Memory B cell (primary cell): ENCODE measurements at regions not wholly inside any gene's neighbourhood (a gene's known extent, or its start where the extent isn't known, plus 50 kb on each side); places are given as distances from the start of the nearest gene placed in this dataset.

Experiments
- ATAC-seq: fragments of 150-1000 bp; cut with Tn5 transposase; 2 replicates; pipeline ENCODE4 v1.10.0; 2021; ENCODE audit warnings: low read depth, mild to moderate bottlenecking, moderate library complexity
- DNase-seq, 2 donors: peaks; one replicate each; pipeline ENCODE4 v3.0.0; 2022; ENCODE audit warnings: low spot score in 2 of 2
- H3K27ac Mint-ChIP-seq: one replicate; pipeline ENCODE4 v1.8.0; 2022; ENCODE audit warnings: mild to moderate bottlenecking, moderate library complexity, mixed read lengths
- H3K27me3 Mint-ChIP-seq: one replicate; pipeline ENCODE4 v1.8.0; 2022; ENCODE audit warnings: mixed read lengths
- H3K36me3 Mint-ChIP-seq: one replicate; pipeline ENCODE4 v1.8.0; 2022; ENCODE audit warnings: mild to moderate bottlenecking, mixed read lengths
- H3K4me1 Mint-ChIP-seq: one replicate; pipeline ENCODE4 v1.8.0; 2022; ENCODE audit warnings: mixed read lengths
- H3K4me3 Mint-ChIP-seq: one replicate; pipeline ENCODE4 v1.8.0; 2022; ENCODE audit warnings: mild to moderate bottlenecking, moderate library complexity, mixed read lengths
- H3K9me3 Mint-ChIP-seq: one replicate; pipeline ENCODE4 v1.8.0; 2022; ENCODE audit warnings: mixed read lengths

DNA sequence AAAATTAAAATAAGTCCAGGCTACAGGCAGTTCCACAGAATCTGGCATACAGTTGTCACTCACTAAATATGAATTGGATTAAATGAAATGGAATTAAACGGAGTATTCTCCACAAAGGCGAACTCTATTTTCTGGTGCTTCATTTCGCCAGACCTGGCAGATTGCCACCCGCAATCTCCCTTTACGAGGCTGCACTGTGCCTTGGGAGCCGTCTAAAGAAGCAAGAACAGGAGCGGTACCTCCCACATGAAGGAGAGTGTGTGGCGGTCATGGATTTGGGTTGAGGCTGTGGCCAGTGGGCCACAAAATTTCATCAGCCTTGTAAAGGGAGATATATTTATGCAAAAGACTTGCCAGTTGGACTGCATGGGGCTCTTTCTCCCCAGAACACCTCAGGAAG is 151.0 kb downstream of the OSR1 start:
- Mint-ChIP-seq H3K27me3 (no peaks in the 10 kb centered on the region), H3K9me3 (no peaks in the 10 kb centered on the region), H3K4me3 (no peak overlapping the region), H3K36me3 (no peaks in the 10 kb centered on the region), H3K27ac (no peak overlapping the region), H3K4me1 (no peaks in the 10 kb centered on the region)
- no peak for DNase-seq
- ATAC-seq = no peak

DNA sequence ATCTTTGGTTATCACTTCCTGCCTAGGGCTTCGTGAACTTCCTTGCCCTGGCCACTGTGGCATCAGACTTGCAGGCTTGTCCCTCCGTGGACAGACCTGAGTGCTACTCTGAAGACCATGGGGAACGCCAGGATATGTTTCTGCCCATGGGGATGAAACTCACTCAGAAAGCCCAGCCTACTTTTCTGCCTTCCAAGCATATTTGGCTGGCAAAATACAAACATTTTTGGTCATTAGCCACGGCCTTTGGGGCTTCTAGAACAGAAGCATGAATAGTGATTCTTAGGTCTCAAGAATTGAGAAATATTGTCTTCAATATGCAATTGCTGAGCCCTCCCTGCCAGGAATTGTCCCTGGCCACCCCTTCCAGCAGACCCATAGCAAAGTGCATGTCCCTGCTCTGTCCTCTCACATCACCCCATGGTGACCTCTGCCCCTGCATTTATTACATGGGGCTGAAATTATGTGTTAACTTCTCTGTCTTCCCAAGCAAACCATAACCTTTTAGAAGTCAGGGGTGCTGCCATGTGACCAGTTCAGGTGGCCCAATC is 152.4 kb downstream of the OSR1 start:
- Mint-ChIP-seq H3K27ac (no peak overlapping the region), H3K9me3 (no peaks in the 10 kb centered on the region), H3K4me1 (no peaks in the 10 kb centered on the region), H3K36me3 (no peaks in the 10 kb centered on the region), H3K27me3 (no peaks in the 10 kb centered on the region), H3K4me3 (no peak overlapping the region)
- DNase-seq (no peak), ATAC-seq (no peak)

DNA sequence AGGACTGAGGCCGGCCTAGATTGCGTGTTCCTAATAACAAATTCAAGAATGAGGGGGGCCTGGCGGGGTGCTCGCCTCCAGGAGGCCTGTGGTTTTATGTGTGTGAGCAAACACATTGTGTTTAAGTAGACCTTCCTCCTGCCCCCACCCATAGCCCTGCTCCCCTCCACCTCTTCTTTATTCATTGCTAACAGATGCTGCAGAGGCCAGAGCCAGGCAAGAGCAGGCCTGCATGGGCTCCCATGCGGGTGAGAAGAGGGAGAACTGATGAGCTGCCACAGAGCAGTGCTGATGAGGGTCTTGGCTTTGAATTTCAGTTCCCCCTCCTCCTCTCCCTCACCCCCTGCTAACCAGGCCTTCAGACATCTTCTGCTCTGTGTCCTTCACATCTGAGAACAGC is 154.6 kb downstream of the OSR1 start:
- no peak for DNase-seq
- H3K27me3 Mint-ChIP-seq = no peaks in the 10 kb centered on the region
- H3K9me3 Mint-ChIP-seq = no peaks in the 10 kb centered on the region
- H3K4me1 Mint-ChIP-seq = no peaks in the 10 kb centered on the region
- ATAC-seq = no peak
- no peaks in the 10 kb centered on the region for H3K36me3 Mint-ChIP-seq
- no peak overlapping the region for H3K4me3 Mint-ChIP-seq
- no peak overlapping the region for H3K27ac Mint-ChIP-seq

DNA sequence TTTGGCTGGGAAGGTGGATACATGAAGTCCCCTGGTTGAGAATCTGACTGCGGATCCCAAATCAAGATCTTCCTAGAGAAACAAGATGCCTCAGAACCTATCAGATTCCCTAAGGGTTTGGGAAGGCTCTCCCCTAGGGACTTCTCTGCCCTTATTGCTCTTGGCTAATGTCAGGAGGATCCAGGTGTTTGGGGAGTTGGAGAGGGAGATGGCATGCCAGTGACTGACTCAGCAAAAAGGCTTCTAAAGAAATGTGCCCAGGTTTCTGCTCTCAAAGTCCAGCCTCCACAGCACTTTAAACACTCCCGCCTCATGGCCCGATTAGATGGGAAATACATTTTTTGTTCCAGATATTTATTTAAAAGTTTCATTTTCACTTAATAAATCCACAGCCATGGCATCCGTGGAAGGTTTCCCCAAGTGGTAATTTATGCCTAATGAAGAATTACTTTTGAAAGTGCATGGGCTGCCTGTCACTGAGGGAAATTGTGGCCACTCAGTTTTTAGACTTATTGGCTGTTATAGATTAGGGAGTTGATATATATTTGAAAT is 156.4 kb downstream of the OSR1 start:
- no peak overlapping the region for H3K27ac Mint-ChIP-seq
- no peak overlapping the region for H3K4me3 Mint-ChIP-seq
- ATAC-seq = no peak
- no peaks in the 10 kb centered on the region for H3K27me3 Mint-ChIP-seq
- no peak for DNase-seq
- no peaks in the 10 kb centered on the region for H3K4me1 Mint-ChIP-seq
- no peaks in the 10 kb centered on the region for H3K9me3 Mint-ChIP-seq
- no peaks in the 10 kb centered on the region for H3K36me3 Mint-ChIP-seq

DNA sequence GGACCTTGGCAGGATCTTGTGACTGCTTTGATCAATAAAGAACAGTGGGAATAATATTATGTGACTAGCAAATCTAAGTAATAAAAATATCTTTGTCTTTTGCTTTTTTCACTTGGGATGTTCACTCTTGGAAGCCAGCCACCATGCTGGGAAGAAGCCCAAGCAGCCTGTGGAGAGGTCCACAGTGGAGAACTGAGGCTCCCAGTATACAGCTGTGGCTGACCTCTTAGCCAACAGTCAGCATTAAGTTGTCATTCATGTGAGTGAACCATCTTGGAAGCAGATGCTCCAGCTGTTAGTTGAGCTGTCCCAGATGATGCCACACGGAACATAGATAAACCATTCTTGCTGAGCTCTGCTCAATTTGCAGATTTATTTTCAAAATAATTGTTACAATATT is 160.0 kb downstream of the OSR1 start:
- peaks cover 3% of the 10 kb centered on the region for H3K9me3 Mint-ChIP-seq
- no peak overlapping the region for H3K4me3 Mint-ChIP-seq
- no peaks in the 10 kb centered on the region for H3K4me1 Mint-ChIP-seq
- DNase-seq (no peak), ATAC-seq (no peak)
- no peak overlapping the region for H3K27ac Mint-ChIP-seq
- no peaks in the 10 kb centered on the region for H3K36me3 Mint-ChIP-seq
- peaks cover 2% of the 10 kb centered on the region for H3K27me3 Mint-ChIP-seq

DNA sequence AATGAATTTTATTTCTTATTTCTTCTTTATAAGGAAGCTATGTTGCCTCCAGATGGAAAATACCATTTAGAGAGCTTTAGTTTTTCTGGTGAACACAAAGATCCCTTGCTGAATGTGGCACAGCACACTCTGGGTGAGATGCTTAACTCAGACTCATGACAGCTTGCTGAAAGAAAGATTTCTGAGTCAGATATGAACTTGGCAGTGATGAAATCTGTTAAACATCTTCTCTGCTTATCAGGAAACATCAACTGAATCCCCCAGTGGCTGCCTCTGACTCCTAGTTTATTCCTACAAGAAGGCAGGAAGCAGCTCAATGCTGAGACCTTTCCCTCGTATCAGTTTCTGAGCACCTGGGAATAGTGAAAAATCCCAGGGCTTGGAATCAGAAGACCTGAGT is 162.8 kb downstream of the OSR1 start:
- no peak overlapping the region for H3K4me3 Mint-ChIP-seq
- no peaks in the 10 kb centered on the region for H3K4me1 Mint-ChIP-seq
- ATAC-seq = no peak
- H3K9me3 Mint-ChIP-seq = peaks cover 3% of the 10 kb centered on the region
- H3K36me3 Mint-ChIP-seq = no peaks in the 10 kb centered on the region
- no peak overlapping the region for H3K27ac Mint-ChIP-seq
- H3K27me3 Mint-ChIP-seq = peaks cover 2% of the 10 kb centered on the region
- no peak for DNase-seq

DNA sequence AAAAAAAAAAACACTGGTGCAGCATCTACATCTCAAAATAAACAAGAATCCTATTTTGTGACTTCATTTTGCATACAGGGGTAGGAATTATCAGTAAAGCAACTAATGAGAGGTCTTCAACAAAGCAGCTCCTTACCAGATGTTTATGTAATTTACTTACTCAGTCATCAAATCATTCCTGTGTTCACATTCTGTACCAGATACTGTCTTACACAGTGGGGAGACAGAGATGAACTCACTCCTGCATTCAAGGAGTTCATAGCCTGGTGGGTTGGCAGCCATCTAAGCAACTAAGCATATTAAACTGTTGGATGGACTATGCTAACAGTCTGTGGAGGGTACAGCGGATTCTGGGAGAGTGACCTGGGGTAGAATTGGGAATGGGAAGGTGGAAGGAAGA is 169.0 kb downstream of the OSR1 start:
- H3K9me3 Mint-ChIP-seq = no peaks in the 10 kb centered on the region
- DNase-seq = no peak
- H3K36me3 Mint-ChIP-seq = no peaks in the 10 kb centered on the region
- H3K4me3 Mint-ChIP-seq = no peak overlapping the region
- H3K27ac Mint-ChIP-seq = no peak overlapping the region
- no peaks in the 10 kb centered on the region for H3K4me1 Mint-ChIP-seq
- H3K27me3 Mint-ChIP-seq = no peaks in the 10 kb centered on the region
- no peak for ATAC-seq

DNA sequence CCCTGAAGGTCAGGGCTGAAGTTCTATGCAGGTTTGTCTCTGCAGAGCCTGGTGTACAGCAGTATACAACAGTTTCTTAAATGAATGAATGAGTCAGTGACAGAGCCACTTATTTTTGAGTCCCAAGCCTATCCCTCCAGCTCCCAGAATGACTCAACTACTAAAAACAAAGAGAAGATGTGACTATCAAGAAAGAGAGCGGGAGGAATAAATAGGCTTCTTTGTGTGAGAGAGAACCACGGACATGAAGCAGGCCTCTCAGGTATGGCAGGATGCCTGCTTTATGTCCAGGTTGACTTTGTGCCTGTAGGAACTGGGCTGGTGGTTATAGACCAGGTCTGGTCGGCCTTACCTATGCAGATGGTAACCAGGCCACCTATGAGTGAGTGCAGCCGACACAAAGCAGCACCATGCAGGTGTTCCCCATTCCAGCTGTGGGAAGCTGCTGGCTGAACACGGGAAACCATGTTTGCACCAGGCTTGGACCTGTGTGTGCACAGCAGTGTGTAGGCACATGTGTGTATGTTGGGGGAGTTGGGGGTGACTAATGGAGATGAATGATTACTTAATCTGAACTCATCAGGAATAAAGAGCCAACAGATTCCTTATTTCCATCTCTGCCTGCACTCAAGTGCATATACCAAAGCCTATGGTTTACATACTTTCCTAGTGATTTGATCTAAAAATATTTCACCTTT is 171.0 kb downstream of the OSR1 start:
- Mint-ChIP-seq H3K4me3 (no peak overlapping the region), H3K27me3 (no peaks in the 10 kb centered on the region), H3K4me1 (no peaks in the 10 kb centered on the region), H3K9me3 (peaks cover under 1% of the 10 kb centered on the region), H3K36me3 (no peaks in the 10 kb centered on the region), H3K27ac (no peak overlapping the region)
- no peak for DNase-seq
- ATAC-seq = no peak

DNA sequence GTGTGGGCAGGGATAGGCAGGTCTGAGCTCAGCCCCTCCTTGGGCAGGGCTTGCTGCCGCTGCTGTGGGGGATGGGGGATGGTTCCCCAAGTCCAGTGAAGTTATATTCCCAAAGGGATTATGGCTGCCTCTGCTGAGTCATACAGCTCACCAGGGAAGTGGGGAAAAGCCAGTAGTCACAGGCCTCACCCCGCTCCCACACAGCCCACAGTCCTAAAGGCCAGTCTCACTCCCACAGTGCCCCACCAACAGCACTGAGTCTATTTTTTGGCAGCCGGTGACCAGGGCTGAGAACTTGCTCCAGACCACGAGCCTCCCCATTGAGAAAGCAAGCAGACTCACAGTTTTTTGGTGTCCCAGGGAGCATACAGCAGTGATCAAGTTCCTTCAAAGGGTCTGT is 173.3 kb downstream of the OSR1 start:
- ATAC-seq = no peak
- no peaks in the 10 kb centered on the region for H3K27me3 Mint-ChIP-seq
- no peaks in the 10 kb centered on the region for H3K4me1 Mint-ChIP-seq
- DNase-seq = no peak
- H3K27ac Mint-ChIP-seq = no peak overlapping the region
- peaks cover 2% of the 10 kb centered on the region for H3K36me3 Mint-ChIP-seq
- H3K9me3 Mint-ChIP-seq = peaks cover 12% of the 10 kb centered on the region
- H3K4me3 Mint-ChIP-seq = no peak overlapping the region

DNA sequence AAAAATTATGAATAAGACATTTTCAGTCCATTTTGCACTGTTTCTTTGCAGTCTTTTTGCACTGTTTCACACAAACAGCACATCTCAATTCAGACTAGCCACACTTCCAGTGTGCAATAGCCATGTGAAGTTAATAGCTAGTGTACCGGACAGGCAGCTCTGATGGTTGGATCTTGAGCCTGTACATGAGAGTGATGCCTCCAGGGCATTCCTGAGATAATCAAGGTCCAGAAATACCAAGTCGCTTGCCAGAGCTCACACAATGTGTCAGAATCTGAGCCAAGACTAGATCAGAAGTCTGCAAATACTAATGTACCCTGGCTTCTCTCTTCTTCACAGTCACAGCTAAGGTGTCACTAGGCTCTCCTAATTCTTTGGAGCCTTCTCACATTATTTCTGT is 180.2 kb downstream of the OSR1 start:
- Mint-ChIP-seq H3K36me3 (peaks cover 2% of the 10 kb centered on the region), H3K9me3 (peaks cover 13% of the 10 kb centered on the region), H3K27ac (no peak overlapping the region), H3K4me3 (no peak overlapping the region), H3K4me1 (peaks cover 3% of the 10 kb centered on the region), H3K27me3 (no peaks in the 10 kb centered on the region)
- ATAC-seq (no peak), DNase-seq (no peak)

DNA sequence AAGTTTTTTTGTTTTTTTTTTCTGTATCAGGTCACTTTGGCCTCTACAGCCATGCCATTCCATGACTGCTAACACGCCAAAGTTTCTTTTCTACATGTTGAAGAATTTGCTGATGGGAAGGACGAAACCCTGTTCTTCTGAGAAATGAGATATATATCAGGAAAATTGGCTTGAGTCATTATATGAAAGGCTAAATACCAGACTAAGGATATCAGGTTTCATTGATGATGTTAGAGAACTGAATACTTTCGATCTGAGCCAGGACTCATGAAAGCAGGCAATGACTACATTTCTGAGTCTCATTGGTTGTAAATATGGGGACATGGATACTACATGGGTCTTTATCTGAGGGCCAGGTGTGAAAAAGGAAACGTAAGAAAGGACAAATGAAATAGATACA is 181.4 kb downstream of the OSR1 start:
- Mint-ChIP-seq H3K27me3 (no peaks in the 10 kb centered on the region), H3K27ac (no peak overlapping the region), H3K9me3 (peaks cover 8% of the 10 kb centered on the region), H3K4me3 (no peak overlapping the region), H3K4me1 (peaks cover 3% of the 10 kb centered on the region), H3K36me3 (peaks cover under 1% of the 10 kb centered on the region)
- DNase-seq = no peak
- ATAC-seq = no peak

DNA sequence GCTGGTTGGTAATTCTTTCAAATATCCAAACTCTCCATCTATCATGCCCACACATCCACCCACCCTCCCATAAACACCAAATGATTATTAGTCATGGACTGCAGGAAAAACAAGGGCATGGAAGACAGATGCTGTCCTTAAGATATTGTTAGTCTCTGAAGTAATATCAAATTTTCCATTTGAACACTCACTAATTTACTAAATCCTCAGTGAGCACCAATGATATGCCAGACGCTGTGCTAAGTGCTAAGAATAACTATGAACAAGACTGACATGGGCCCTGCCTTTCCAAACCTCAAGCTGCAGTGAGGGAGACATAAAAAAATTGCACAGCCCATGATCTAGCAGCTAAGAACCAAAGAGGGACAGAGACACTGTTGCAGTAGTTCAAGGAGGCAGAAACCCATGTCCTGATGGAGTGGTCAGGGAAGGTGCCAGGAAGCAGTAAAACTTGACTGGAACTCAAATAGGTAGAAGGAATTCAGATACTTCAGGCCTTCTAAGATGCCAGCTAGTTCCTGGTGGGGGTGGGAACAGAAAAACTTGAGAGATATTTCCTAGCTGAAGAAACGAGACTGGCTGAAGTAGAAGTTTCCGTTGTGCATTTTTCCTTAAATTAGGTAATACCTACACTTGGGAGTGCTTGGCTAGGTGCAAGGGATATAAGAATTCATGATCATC is 182.1 kb downstream of the OSR1 start:
- no peak for DNase-seq
- H3K36me3 Mint-ChIP-seq = no peaks in the 10 kb centered on the region
- H3K9me3 Mint-ChIP-seq = peaks cover 7% of the 10 kb centered on the region
- H3K27me3 Mint-ChIP-seq = no peaks in the 10 kb centered on the region
- H3K4me1 Mint-ChIP-seq = peaks cover 3% of the 10 kb centered on the region
- ATAC-seq = no peak
- H3K27ac Mint-ChIP-seq = no peak overlapping the region
- no peak overlapping the region for H3K4me3 Mint-ChIP-seq

DNA sequence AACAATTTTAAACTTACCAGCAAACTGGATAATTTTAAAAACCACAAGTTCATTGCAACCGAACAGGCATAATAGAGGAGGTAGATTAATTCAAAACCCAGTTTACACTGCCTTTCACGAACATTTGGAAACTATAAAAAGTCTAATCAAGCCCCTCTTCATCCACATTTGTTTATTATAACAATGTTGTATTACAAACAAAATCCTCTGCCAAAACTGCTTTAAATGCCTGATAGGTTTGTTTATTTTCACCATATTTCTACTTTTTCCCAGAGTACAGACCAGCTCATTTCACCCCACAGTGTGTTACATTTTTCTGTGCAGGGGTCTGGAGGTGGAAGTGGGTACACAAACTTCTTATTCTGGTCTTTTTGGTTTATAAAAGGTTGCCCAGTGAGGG is 184.2 kb downstream of the OSR1 start:
- peaks cover 3% of the 10 kb centered on the region for H3K4me1 Mint-ChIP-seq
- DNase-seq (no peak), ATAC-seq (no peak)
- H3K9me3 Mint-ChIP-seq = no peaks in the 10 kb centered on the region
- no peak overlapping the region for H3K4me3 Mint-ChIP-seq
- H3K27me3 Mint-ChIP-seq = no peaks in the 10 kb centered on the region
- no peaks in the 10 kb centered on the region for H3K36me3 Mint-ChIP-seq
- H3K27ac Mint-ChIP-seq = no peak overlapping the region

DNA sequence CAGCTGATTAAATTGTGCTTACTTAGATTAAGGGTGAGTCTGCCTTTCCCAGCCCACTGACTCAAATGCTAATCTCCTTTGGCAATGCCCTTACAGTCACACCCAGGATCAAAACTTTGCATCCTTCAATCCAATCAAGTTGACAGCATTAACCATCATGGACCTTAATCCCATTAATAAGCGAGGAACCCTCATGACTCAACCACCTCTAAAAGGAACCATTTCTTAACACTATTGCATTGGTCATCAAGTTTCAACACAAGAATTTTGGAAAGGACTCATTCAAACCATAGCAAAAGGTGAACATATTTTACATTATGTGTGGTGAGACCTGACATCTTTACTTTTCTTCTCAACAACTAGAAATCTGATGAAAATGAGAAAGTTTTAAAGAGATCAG is 187.0 kb downstream of the OSR1 start:
- no peaks in the 10 kb centered on the region for H3K27me3 Mint-ChIP-seq

More for the DNA sequence above, 187.0 kb downstream of the OSR1 start:
- Mint-ChIP-seq H3K4me1 (no peaks in the 10 kb centered on the region), H3K36me3 (no peaks in the 10 kb centered on the region), H3K9me3 (no peaks in the 10 kb centered on the region), H3K4me3 (no peak overlapping the region), H3K27ac (no peak overlapping the region)
- DNase-seq (no peak), ATAC-seq (no peak)
